IPS-18c (cell line): ENCODE measurements at regions not wholly inside any gene's neighbourhood (a gene's known extent, or its start where the extent isn't known, plus 50 kb on each side); places are given as distances from the start of the nearest gene placed in this dataset.

ENCODE experiments used
- H3K4me3 ChIP-seq: 2 replicates; pipeline ENCODE4 v1.7.0; 2013; ENCODE audit warnings: low read depth, mild to moderate bottlenecking, low read length, moderate library complexity; ENCODE audit not compliant: insufficient read depth
- H3K9me3 ChIP-seq: one replicate; pipeline ENCODE4 v1.6.1; 2013; ENCODE audit warnings: mild to moderate bottlenecking, low read length, moderate library complexity; ENCODE audit not compliant: control insufficient read depth, insufficient read depth

DNA sequence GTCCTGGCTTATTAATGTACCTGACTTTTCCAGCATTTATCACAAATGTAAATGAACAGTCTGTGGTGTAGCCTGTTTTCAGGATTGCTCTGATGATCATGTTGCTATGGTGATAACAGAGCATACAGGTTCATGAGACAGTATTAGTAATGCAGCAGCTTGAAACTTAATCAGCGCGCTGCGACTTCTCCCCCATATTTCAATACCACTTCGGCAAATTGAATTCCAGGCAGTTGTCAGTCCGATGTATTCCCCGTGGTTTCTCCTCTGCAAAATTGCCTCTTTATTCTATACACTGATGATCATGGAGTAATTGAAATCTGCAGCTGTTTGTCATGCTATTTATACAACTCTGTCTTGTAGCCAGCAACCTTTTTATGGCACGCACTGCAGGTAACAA, 239.3 kb downstream of the C4orf33 start:
- Histone ChIP-seq H3K4me3 (no peak overlapping the region), H3K9me3 (no peaks in the 10 kb centered on the region)

DNA sequence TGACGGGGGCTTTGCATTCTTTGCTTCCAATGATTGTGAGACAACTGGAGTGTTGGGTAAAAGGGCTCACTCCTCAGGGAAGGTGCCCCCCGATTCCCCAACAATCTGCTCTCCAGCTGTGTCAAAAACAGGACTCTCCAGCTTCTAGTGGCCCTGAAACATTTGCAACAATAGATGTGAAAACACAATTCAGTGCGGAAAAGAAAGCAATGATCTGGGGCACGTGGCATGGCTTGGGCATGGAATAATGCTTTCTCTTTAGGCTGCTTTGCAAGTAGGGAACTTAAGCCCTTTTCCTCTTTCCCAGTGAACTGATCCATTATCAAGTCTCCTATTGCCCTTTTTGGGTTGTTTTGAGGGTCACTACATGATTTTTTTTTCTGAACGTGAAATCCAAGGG, 239.9 kb downstream of the C4orf33 start:
- no peaks in the 10 kb centered on the region for H3K9me3 ChIP-seq
- no peak overlapping the region for H3K4me3 ChIP-seq

DNA sequence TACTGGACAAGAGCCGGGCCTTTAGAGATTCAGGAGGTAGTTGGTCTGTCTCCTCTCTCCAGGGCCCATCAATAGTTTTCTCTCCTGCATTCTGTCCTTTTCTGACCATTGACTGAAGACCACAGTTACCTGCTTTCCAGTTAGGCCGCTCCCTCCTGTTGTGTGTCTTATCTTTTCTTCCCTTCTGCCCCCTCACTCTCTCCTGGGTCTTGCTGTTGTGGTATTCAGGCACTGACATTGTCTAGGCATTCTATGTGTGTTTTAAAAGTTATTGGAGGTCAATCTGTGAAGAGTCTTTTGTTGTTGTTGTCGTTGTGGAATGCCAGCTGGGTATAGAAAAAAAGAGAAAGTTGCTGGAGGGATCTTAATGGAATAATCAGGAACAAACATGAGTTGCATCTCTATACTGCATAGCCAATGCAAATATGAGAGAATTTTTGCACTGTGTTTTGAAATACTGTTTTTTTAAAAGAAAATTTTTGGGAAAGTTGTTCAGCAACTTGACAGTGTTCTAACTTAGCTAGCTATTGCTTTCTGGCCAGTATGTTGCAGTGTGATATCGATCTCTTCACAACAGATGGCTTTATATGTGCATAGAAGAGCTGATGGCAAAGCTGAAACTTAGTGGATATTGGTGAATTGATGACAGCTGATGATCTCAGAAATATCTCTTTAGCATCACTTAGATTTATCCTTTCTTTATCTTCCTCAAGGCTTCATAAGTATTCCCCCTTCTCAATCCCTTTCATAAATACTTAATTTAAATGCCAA, 240.7 kb downstream of the C4orf33 start:
- no peak overlapping the region for H3K4me3 ChIP-seq
- no peaks in the 10 kb centered on the region for H3K9me3 ChIP-seq

DNA sequence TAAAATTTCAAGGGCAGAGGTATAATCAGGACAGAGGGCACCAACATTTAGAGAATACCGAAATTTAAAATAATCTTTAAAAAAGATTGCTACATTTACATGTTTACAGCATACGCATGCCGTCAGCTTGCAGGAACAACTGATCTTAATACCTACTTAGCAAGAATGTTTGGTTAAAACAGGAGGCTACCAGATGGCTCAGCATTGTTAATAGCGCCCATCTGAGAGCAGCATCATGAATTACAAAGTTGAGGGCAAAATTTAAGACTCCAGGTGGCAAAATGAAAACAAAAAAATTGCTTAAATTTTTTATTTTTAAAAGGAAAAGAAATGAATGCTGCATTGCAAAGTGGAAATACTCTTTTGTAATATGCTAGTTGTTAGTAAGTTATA, 241.3 kb downstream of the C4orf33 start:
- Histone ChIP-seq H3K9me3 (no peaks in the 10 kb centered on the region), H3K4me3 (no peak overlapping the region)

DNA sequence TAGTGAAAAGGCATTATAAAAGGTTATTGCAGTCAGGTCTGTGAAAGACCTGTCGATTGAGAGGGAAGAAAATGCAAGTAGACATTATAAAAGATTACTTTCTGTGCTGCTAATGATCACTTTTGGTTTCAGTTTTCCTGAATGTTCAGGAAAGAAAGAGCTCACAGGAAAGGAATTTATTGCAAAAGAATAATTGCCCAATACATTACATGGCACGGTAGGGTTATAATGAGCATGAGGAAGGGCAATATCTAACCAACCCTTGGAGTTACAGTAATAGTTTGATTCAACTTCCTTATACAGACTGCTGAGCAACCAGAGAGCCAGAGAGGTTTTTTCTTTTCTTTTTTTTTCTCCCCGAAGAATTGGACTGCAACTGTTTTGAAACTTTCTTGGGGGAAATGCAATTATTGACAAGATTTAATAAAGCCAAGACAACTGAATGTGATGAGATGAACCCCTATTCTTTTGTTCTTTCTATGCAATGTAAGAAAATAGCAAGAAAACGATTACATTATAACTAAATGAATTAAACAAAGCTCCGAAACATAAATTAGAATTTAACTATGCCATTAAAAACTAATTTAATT, 247.0 kb downstream of the C4orf33 start:
- Histone ChIP-seq H3K9me3 (no peaks in the 10 kb centered on the region), H3K4me3 (no peak overlapping the region)

- Histone ChIP-seq H3K9me3 (no peaks in the 10 kb centered on the region), H3K4me3 (no peak overlapping the region)
These were observed 248.1 kb downstream of the C4orf33 start for GRCh38 chr4:129344058-129344457.

DNA sequence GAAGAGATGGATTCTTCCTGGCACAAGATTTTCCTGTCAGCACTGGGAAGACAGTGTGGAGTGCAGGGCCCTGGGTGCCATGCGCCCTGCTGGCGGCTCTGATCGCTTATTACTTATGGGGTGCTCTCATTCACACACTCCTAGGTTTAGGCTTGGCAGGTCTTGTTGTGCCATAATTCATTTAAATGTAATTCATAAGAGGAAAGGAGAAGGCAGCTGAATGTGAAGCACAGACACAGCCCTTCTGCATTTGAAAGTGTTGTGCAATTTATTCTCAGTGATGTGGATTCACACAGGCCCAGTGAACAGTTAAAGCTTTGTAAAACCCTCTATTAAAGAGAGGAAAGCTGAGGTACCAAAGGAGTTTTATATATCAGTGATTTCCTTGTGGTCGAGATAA, 249.7 kb downstream of the C4orf33 start:
- Histone ChIP-seq H3K4me3 (no peak overlapping the region), H3K9me3 (no peaks in the 10 kb centered on the region)

DNA sequence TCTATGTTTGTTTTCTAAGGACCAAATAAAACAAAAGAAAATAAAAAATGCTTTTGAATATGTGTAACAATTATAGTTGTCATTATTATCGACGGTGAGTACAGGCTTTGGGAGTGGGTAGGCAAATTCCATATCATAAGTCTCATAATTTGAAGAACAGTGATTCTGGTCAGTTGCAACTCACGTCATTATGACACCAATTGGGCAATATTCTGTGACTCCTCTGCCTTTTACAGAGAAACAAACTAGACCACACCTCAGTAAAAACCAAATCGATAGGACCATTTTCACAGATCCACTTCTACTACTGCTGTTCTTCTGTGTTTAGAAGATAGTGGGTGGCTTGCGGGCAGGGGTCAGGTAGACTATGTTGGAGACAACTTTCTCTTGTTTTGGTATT, 250.1 kb downstream of the C4orf33 start:
- no peaks in the 10 kb centered on the region for H3K9me3 ChIP-seq
- H3K4me3 ChIP-seq, result no peak overlapping the region

- H3K9me3 ChIP-seq, result no peaks in the 10 kb centered on the region
- H3K4me3 ChIP-seq, result no peak overlapping the region
These were observed 250.8 kb downstream of the C4orf33 start for GRCh38 chr4:129346734-129347133.

- H3K4me3 ChIP-seq, result no peak overlapping the region
- no peaks in the 10 kb centered on the region for H3K9me3 ChIP-seq
These were observed 255.1 kb downstream of the C4orf33 start for GRCh38 chr4:129350834-129351721.

DNA sequence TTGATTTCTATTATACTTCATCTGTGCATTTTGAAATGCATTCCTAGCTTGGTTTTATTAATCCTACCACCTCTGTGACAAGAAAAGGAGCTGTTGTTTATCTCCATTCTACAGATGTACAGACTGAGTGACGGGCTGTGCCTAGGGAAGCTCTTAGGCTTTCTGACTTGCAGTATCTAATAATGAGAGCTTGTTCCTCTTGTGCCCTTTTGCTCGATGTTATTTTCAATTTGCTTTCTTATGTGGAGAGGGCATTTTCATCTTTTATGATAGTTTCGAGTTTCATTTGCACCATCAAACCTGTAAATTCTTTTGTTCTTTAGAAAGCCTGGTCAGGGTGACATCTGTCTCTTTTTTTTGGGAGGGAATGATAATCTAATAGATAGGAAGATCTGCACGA, 256.5 kb downstream of the C4orf33 start:
- no peak overlapping the region for H3K4me3 ChIP-seq
- H3K9me3 ChIP-seq, result no peaks in the 10 kb centered on the region

DNA sequence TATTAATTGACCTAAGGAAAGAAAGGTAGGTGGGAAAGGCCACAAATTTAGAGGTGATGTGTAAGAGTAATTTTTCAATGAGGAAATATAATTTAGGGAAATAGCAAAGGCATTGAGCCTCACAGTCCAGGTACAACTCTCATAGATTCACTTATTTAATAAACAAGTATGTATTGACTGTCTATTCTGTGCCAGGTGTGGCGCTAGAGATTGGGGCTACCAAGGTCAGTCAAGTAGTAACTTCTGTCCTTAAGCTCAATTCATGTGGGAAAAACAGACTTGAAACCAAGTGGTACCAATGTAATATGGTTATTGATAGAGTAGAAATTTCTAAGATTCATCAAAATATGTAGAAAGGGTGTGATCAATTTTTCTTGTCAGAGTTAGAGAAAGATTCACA, 257.5 kb downstream of the C4orf33 start:
- H3K9me3 ChIP-seq, result no peaks in the 10 kb centered on the region
- no peak overlapping the region for H3K4me3 ChIP-seq

DNA sequence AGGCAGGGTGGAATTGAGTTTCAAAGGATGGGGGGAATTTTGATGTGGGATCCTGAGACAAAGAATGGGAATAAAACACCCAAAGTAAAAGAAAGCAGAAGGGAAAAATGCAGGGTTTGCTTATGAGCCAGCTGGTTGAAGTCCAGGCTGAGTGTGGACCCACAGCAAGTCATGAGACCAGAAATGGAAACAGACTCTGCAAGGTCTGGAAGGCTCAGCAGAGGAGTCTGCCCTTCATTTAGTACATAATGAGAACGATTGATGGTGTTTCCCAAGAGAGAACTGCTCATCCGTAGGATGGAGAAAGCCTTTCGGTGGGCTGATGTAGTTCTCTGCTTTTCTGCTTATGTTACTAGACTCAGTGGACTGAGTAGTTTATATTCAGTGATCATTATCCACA, 259.1 kb downstream of the C4orf33 start:
- Histone ChIP-seq H3K9me3 (no peaks in the 10 kb centered on the region), H3K4me3 (no peak overlapping the region)

GRCh38 chr4:129355516-129355915, 259.6 kb downstream of the C4orf33 start:
- Histone ChIP-seq H3K9me3 (no peaks in the 10 kb centered on the region), H3K4me3 (no peak overlapping the region)

GRCh38 chr4:129358571-129358970, 262.6 kb downstream of the C4orf33 start:
- H3K9me3 ChIP-seq, result no peaks in the 10 kb centered on the region
- no peak overlapping the region for H3K4me3 ChIP-seq

DNA sequence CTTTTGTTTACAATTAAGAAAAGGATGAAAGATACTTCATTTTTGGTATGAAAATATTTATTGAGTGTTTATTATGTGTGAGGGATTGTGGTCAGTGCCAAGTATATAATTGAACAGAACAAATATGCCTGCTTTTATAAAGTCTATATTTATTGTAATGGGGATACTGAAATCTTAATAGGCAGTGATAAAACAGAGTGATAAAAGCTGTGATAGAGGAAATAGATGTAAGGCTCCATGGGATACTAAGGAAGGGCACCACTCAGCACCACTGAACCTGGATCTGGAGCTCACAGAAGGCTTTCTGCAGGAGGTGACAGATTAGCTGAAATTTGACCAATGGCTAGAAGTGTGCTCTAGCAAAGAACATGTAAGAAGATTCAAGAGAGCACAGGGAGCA, 263.5 kb downstream of the C4orf33 start:
- H3K9me3 ChIP-seq, result no peaks in the 10 kb centered on the region
- H3K4me3 ChIP-seq, result no peak overlapping the region

GRCh38 chr4:129362691-129363274, 266.8 kb downstream of the C4orf33 start:
- H3K4me3 ChIP-seq, result no peak overlapping the region
- no peaks in the 10 kb centered on the region for H3K9me3 ChIP-seq
